Superior temporal gyrus (tissue), 1 donor: ENCODE measurements at regions not wholly inside any gene's neighbourhood (a gene's known extent, or its start where the extent isn't known, plus 50 kb on each side); places are given as distances from the start of the nearest gene placed in this dataset.

ENCODE experiments used
- DNase-seq: peaks from one replicate; pipeline ENCODE4 v3.0.0-alpha.2; 2016; ENCODE audit errors: extremely low spot score

GRCh38 chr4:136557396-136557795 lies 974.9 kb downstream of the PCDH18 start:
- DNase-seq: no peak

GRCh38 chr4:136554033-136554432 lies 978.3 kb downstream of the PCDH18 start:
- no peak for DNase-seq

GRCh38 chr4:136551753-136552152 lies 980.5 kb downstream of the PCDH18 start:
- DNase-seq: no peak

DNA sequence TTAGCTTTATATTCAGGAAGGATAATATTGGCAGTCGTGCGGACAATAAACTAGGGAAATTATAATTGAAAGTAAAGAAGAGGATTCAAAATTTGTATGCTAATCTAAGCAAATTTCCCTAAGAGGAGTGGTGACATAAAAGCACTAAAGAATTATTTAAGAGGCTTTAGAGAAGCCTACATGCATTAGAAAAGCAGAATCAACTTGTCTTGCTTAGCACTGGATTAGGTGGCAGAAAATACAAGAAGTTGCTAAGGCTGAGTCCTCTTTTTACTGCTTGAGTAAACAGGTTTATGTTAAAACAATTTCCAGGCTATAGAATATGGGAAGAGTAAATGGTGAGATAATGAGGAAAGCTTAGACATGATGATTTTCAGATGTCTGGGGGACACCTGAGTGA lies 991.5 kb downstream of the PCDH18 start:
- DNase-seq: no peak

DNA sequence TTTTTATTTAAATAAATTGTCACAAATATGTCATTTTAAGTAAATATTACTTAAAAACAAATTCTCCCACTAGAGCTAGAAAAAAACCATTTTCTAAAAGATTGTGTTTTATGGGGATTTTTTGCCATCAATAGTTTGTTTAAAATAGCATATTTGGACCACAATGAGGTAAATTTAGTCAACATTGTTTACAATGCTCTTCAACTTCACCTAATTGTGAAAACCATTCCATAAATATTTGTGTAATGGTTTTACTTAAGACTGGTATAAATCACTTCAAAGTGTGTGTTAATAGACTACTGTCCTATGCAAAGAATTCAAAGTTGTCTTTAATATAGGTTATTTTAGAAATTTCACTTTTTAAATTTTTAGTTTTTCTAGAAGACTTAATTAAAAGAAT lies 1004.2 kb downstream of the PCDH18 start:
- DNase-seq: no peak

DNA sequence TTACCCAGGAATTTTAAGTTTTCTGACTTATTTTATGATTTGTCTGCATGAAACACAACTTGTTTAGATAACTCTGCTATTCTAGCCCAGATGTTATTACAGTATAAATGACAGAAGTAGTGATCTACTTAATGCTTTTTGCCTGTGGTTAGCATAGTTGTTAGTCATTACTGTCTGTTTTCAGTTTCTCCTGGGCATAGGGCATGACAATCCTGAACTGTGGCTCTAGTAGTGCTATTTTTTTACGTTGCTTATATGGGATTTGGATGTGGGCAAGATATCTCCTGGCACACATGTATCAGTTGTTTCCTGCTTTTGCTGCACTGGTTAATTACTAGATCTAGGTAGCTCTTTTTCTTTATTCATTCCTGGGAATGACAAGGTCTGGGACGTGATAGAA lies 1005.8 kb downstream of the PCDH18 start:
- DNase-seq: no peak

DNA sequence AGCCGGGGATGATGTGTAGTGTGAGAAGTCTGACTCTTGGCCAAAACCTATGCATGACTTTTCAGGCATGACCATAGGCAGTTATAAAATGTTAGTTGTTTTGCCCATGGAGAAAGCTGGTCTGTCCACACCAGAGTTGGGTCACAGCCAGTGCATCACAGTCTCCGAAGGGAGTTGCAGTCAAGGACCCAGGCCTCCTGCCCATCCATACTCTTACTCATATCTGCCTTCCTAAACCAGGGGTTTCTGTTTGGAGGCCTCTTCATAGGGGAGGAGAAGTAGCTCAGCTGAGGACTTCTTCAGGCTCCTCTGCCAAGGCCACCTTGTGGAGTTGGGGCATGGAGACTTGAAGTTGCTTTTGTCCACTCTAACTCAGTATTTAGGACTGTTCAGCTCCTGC lies 1008.3 kb downstream of the PCDH18 start:
- DNase-seq: no peak

- no peak for DNase-seq
Observed at GRCh38 chr4:136516371-136516770, 1015.9 kb downstream of the PCDH18 start.

GRCh38 chr4:136505020-136505419 lies 1027.3 kb downstream of the PCDH18 start:
- no peak for DNase-seq

DNA sequence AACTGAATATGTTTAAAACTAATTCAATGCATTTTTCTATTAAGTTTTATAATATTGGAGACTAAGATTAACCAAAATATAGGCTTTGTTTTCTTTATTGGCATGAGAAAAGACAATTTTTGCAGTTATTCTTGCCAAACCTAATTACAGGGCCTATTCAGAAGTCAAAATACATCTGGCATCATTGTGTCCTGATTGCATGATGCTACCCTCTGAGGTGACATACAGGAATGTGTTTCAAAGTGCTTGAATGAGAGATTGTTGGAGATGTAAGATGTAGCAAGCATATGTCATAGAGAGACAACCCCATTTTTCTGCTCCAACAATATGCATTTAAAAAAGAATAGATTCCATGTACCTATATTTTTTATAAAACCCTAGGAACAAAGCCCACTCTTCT lies 1036.4 kb downstream of the PCDH18 start:
- no peak for DNase-seq

DNA sequence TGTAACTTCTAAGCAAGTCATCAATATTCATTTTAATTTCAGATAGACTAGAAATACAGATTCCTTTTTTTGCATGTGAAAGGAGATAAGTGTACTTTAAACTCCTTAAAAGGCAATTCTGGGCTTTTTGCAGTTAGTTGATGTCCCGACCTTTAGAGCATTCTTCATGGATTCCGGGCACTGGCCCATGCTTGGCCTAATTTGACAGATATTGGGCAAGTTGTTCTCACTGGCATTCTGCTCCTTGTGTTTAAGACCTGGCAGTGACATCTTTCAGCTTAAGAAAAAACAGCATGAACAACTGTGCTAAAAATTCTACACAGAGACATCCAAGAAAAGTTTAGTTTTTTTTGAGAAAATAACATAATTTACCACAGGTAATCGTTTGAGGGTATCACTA lies 1037.2 kb downstream of the PCDH18 start:
- peak; percentile 11 for DNase-seq

- DNase-seq: no peak
Observed at GRCh38 chr4:136489101-136489500, 1043.2 kb downstream of the PCDH18 start.

DNA sequence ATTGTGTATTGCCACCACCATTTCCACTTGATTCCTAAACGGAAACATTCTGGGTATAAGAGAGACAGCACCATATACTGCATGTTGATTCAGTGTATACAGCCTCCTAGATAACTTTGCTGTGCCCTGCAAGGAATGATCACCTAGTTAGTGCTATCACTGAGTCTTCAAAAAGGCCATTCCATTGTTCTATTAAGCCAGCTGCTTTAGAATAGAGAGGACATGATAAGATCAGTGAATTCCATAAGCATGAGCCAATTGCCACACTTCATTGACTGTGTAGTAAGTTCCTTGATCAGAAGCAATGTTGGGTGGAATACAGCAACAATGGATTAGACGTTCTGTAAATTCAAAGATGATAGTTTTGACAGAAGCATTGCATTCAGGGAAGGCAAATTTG lies 1047.3 kb downstream of the PCDH18 start:
- no peak for DNase-seq

DNA sequence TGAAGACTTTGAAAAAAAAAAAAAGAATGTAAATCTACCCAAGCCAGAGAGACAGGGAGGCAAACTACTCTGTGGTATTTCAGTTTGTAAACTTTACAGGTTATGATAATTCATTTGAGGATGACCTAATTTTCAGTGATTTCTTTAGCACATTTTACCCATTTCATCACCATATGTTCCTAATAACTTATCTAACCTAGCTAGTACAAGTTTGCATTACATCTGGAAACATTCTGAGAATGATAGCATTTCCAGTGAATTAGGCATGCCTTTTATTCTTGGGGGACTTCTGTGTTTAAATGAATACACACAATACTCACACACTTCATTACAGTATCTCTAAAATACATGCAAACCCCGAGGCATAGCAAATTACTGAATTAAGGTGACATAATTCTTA lies 1055.5 kb downstream of the PCDH18 start:
- no peak for DNase-seq

GRCh38 chr4:136471051-136471450 lies 1061.2 kb downstream of the PCDH18 start:
- DNase-seq: no peak

DNA sequence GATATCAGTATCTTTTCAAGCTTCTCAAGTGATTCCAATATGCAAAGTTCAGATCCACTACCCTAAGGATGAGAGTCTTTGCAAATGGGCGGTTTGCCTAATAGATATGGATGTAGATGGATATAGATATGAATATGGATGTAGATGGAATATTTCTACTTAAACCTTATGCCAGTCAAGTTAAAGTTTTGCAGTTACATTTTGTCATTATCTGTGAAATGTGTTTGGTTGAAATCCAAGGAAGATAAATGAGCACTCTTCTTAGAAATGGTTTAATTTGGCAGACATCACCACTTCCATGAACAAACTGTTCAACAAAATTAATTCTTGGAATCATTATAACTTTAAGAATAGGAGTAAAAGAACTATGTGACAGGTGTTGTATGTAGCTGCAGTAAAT lies 1066.6 kb downstream of the PCDH18 start:
- DNase-seq: no peak

- no peak for DNase-seq
Observed at GRCh38 chr4:136463941-136464340, 1068.4 kb downstream of the PCDH18 start.

DNA sequence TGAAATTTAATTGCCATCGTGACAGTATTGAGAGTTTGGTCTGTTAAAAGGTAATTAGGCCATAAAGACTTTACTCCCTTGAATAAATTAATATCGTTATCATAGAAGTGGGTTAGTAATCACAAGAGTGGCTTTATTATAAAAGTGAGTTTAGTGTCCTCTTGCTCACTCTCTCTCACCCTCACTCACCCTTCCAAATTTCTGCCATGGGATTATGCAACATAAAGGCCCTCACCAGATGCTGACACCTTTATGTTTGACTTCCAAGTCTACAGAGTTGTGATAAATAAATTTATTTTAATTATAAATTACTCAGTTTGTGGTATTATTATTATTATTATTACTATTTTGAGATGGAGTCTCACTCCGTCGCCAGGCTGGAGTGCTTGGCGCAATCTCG lies 1070.8 kb downstream of the PCDH18 start:
- no peak for DNase-seq

GRCh38 chr4:136458326-136458725 lies 1074.0 kb downstream of the PCDH18 start:
- DNase-seq: no peak

GRCh38 chr4:136457577-136457976 lies 1074.7 kb downstream of the PCDH18 start:
- DNase-seq: no peak

- no peak for DNase-seq
Observed at GRCh38 chr4:136457004-136457403, 1075.3 kb downstream of the PCDH18 start.

GRCh38 chr4:136443006-136443405 lies 1089.3 kb downstream of the PCDH18 start:
- DNase-seq: no peak

DNA sequence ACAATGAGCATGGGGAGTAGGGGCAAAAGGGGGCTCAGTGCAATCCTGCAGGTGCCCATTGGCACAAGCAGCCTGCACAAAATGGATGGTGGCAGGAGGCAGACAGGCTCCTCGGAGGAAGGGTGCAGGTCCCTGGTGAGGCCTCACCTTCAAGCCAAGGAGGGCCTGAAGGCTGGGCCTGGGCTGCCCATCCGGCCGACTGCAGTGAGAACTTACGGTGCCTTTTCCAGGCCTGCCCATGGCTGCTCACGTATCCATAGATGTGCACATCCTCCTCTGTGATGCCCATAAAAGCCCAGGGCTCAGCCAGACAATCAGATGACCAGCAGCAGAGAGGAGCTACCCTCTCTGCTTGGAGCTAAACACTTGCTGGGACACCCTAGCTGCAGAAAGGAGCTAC lies 1089.8 kb downstream of the PCDH18 start:
- DNase-seq: no peak

GRCh38 chr4:136441629-136442282 lies 1090.5 kb downstream of the PCDH18 start:
- no peak for DNase-seq
